ES-I3 (cell line): ENCODE measurements at regions not wholly inside any gene's neighbourhood (a gene's known extent, or its start where the extent isn't known, plus 50 kb on each side); places are given as distances from the start of the nearest gene placed in this dataset.
A peak's percentile ranks its signal among the peaks of the same experiment; 100 is the strongest.

Experiments
- H3K36me3 ChIP-seq: 2 replicates; pipeline ENCODE4 v1.6.1; 2013; ENCODE audit warnings: mild to moderate bottlenecking, low read length, control low read depth, moderate library complexity; ENCODE audit not compliant: insufficient read depth
- H3K4me1 ChIP-seq: 2 replicates; pipeline ENCODE4 v1.6.1; 2013; ENCODE audit warnings: mild to moderate bottlenecking, control low read depth, low read length; ENCODE audit not compliant: insufficient read depth
- H3K9ac ChIP-seq: 2 replicates; pipeline ENCODE4 v1.6.1; 2013; ENCODE audit warnings: low read depth, mild to moderate bottlenecking, low read length, moderate library complexity
- H3K9me3 ChIP-seq: 2 replicates; pipeline ENCODE4 v1.6.1; 2013; ENCODE audit warnings: mild to moderate bottlenecking, low read length, moderate library complexity; ENCODE audit not compliant: control insufficient read depth, insufficient read depth

DNA sequence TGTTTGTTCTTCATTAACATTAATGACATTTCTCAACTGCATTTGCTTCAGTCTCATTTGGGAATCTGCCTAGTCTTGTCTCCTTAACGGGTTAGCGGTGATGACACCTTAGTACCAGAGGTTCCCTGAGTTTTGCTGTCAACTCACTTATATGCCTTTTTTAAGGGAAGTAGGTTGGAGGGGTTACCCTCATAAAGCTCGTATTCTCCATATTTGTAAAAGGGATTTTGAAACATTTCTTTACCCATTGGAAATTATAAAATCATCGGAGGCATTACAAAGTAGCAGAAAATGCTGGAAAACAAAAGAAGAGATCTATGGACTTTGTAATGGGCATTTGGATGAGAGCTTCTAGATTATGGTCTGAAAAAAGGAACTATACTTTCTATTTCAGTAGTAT lies 88.7 kb upstream of the PRDM1 start:
- Histone ChIP-seq H3K4me1 (peaks cover 6% of the 10 kb centered on the region; the same call in 1 of the 2 replicates), H3K9me3 (no peaks in the 10 kb centered on the region), H3K9ac (no peak overlapping the region), H3K36me3 (no peaks in the 10 kb centered on the region)

DNA sequence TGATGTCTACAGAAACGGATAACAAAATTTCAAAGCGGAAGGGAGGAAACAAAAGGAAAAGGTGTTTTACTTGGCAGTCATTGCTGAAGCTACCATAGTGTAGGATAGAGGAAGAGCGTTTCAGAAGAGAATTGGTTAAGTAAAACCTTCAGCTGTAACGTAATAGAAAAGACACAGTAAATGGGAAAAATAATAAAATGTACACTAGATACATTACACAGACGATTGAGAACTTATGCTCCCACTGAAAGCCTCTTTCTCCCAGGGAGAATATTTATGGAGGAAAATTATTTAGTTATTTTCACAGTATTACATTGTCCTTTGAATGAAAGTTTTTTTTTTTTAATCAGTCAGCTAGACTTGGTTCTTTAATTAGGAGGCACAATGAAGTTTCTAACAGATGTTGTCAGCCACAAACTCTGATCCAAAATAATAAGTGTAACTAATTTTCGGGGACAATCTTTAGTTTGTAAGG lies 90.7 kb upstream of the PRDM1 start:
- no peaks in the 10 kb centered on the region for H3K9me3 ChIP-seq
- H3K9ac ChIP-seq: peak overlapping the region; percentile 69; the same call in 1 of the 2 replicates

DNA sequence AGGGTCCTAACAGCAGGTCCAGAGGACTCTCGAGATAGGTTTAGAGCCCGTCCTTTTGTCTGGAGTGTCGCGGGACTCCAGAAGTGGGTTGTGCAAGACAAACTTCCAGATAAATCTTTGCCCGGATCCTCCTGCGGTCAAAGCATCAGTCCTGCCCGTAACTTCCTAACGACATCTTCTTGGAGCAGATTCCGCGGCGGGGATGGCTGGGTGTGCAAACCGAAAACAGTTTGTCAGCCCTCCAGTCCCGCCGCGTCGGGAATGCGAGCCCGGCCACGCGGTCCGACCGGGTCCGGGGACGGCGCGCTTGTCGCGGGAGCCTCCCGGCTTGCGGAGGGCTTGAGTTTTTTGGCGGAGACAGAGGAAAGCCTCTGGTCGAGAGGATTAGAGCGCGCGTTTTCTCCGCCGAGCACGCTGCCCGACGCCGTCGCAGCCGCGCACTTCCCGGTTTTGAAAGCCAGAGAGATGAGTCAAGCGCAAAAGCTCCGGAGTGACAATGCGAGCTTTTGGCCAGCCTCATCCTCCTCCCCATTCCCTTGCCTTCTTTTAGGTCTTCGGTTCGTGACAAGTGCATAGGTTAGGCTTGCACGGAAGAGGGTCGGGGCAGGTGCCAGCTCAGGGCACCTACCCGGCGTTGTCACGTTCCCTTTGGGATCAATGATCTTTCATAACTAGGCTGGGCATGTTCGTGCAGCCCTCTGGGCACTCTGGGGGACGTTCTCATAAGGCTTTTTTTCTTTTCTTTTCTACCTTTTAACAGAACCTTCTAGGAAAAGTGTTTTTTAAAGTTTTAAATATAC lies 91.3 kb upstream of the PRDM1 start:
- H3K36me3 ChIP-seq: no peaks in the 10 kb centered on the region
- no peaks in the 10 kb centered on the region for H3K9me3 ChIP-seq
- peak overlapping the region; percentile 69 for H3K9ac ChIP-seq
- peaks cover 5% of the 10 kb centered on the region for H3K4me1 ChIP-seq

More for the DNA sequence above, 90.7 kb upstream of the PRDM1 start:
- H3K36me3 ChIP-seq: no peaks in the 10 kb centered on the region
- no peaks in the 10 kb centered on the region; the same call in 1 of the 2 replicates for H3K4me1 ChIP-seq

DNA sequence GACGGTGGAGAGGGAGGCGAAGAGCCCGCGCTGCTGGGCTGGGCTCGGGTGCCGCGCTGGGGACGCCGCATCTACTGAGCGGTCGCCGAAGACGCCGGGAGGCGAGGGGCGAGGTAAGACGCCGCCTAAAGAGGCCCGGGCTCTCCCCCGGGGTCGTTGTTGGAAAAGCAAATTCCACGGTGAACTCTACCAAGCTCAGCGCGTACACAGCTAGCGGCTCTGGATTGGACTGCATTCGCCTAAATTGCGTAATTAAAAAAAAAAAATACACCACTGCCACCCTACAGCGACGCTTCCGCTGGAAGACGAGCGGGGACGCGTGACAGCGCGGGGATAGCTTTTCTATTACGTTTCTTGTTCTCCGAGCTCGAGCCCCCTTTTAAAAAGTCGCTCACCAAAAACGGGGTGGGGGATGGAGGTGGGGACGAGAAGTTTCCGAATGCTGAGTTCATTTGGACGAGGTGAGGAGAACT lies 92.0 kb upstream of the PRDM1 start:
- peaks cover 8% of the 10 kb centered on the region for H3K4me1 ChIP-seq
- H3K9ac ChIP-seq: peak overlapping the region; percentile 69
- no peaks in the 10 kb centered on the region for H3K9me3 ChIP-seq
- no peaks in the 10 kb centered on the region for H3K36me3 ChIP-seq

DNA sequence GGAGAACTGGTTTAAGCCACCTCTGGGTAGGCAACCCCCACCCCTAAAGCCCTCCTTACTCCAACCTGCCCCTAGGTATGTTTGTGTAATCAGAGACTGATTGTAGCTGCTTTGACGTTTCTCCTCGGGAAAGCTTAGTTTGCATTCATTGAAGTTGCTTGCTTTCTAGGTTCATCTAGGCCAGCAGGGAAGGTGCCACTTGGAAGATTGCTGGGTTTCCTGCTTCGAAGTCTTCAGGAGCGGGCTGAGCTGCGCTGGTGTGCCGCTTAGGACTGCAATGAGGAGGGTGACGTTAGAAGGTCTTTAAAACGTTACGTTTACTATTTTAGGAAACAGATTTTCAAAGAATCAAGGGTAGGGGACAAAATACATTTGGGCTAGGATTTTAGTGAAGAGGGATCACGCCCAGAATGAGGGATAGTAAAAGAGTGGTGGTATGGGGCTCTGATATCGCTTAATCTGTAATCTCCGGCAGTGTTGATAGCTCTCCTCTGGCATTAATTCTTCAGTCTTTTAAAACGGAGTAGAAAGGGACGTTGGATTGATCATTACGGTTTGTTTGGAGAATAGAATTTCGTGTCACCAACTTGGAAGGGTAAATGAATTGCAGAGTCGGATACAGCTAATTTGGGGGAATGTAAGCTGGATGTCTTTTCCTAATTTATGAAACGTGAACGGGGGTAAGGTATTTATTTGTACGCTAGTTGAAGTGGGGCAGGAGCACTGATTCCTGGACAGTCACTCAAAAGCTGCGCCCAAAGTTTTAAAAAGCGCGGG lies 92.6 kb upstream of the PRDM1 start:
- peak overlapping the region; percentile 69; the same call in 1 of the 2 replicates for H3K9ac ChIP-seq
- peaks cover 8% of the 10 kb centered on the region for H3K4me1 ChIP-seq
- no peaks in the 10 kb centered on the region for H3K36me3 ChIP-seq
- no peaks in the 10 kb centered on the region for H3K9me3 ChIP-seq

DNA sequence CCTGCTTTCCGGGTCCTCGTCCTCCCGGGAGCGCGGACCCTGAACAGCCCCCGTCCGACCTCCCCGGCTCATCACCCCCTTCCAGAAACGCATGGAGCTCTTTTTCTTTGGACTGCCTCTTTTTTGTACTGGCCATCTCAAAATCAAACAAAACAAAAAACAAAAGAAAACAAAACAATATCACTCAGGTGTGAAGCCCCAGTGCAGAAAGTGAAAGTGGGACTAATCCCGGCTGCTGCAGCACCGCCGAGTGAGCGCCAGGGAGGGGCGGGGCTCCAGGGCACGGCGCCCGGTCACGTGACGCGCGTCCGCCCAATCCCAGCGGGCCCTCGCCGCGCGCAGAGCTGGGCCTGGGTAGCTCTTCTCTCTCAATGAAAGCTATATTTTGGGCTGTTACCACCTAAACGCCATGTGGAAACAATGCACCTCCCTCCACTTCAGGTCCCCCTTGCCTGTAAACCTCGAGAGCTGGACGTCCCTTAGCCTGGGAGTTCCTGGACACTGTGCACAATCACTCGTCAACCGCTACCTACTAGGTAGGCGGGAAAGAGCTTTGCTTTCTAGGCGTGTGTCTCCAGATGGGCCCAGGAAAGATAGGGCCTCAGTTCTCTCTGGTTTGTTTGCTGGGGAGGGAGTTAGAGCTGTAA lies 93.7 kb upstream of the PRDM1 start:
- Histone ChIP-seq H3K4me1 (peaks cover 8% of the 10 kb centered on the region), H3K9me3 (no peaks in the 10 kb centered on the region), H3K9ac (peak overlapping the region; percentile 69; the same call in 1 of the 2 replicates), H3K36me3 (no peaks in the 10 kb centered on the region)

DNA sequence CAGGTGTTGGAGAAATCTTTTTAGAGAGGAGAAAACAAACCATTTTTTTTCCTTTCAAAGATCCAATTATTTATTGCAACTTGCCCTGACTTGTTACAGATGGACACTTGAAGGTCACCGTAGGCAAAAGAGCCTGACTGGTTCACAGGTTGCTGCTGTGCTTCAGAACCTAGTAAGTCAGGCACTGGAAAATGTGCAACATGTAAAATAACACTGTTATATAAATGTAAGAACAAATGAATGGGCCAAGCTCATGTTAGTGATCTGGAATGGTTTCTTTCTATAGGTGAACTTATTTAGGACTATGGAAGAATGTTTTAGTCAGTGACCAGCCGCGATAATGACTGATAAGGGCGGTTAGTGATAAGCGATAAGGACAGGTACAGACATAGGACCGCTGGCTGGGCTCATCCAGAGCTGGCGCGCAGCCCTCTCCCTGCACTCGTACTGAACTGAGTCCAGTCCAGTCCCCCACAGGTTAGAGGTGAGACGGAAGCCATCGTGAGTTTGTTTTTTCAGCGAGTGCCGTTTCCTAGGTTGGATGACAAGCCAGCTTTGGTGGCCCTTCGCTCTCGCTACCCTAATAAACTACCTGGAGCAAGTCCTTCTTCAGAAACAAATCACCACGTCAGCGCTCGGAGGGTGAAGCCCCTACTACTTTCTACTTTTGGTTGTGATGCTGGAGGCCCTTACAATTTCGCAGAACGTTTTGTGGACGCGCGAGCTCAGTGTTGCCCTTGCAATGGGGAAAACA lies 94.4 kb upstream of the PRDM1 start:
- Histone ChIP-seq H3K4me1 (peaks cover 8% of the 10 kb centered on the region; the same call in 1 of the 2 replicates), H3K9ac (peak overlapping the region; percentile 69; the same call in 1 of the 2 replicates)

DNA sequence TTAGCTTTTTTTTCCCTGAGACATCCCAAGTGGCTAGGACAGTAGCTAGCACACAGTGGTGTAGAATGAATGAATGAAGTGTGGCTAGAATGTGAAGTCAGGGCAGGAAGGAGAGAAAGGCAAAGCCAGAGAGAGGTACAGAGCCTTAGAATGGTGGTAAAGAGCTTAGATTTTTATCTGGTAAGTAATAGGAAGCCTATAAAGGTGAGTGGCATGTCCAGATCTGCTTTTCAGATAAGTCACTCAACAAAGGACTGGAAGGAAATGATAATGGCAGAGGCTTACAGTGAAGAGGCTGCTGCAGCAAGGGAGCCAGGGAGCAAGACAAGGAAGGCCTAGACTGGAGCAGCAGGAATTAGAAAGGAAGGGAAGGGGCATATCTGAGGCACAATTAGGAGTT lies 96.0 kb upstream of the PRDM1 start:
- Histone ChIP-seq H3K9ac (no peak overlapping the region), H3K4me1 (peaks cover 8% of the 10 kb centered on the region; the same call in 1 of the 2 replicates), H3K36me3 (no peaks in the 10 kb centered on the region), H3K9me3 (no peaks in the 10 kb centered on the region)

More for the DNA sequence above, 94.4 kb upstream of the PRDM1 start:
- H3K36me3 ChIP-seq: no peaks in the 10 kb centered on the region
- H3K9me3 ChIP-seq: no peaks in the 10 kb centered on the region

DNA sequence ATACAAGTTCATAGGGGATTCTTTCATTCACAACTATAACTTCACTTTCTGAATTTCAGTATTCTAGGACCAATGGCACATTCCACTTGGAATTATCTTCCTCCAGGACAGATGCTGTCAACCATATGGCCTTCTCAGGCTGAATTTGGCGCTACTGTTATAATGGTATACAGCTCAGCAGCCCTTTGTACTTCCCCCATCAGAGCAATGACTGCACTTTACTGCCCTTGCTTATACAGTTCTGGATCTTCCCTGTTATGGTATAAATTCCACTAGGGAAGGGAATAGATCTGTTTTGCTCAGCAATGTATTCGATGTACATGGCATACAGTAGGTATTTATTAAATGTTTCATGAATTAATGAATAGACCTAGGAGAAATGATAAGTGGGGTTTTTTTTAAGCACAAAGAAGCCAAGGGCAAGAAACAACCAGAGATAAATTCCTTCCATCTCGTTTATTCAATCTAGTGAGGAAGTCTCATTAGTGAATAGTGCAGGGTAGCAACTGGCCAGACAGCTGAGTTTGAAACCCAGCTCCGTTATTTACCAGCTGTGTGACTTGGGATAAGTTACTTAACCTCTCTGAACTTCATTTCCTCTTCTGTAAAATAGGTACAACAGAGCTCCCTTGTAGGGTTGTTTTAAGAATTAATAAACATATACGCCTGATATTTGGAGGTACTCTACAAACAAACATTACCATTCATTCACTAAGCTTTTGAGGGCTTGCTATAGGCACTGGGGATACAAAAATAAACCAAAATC lies 97.1 kb upstream of the PRDM1 start:
- Histone ChIP-seq H3K9ac (no peak overlapping the region), H3K36me3 (no peaks in the 10 kb centered on the region), H3K9me3 (no peaks in the 10 kb centered on the region), H3K4me1 (peaks cover 8% of the 10 kb centered on the region; the same call in 1 of the 2 replicates)

DNA sequence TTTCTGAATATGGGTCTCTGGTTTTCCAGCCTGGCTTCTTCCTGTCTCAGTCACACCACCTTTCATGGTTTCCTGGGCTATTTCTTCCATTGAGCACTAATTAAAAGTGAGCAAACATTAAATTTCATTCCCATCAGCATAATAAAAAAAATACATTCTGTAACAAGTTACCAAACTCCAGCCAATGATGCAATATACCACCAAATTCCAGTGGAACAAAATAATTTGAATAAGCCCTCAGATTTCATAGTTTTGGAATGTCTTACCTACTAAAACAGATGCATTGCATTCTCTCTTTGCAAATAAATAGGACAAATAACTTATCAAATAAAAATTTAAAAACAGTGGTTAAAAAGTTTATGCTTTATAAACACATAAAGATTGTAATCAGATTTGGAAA lies 97.8 kb upstream of the PRDM1 start:
- Histone ChIP-seq H3K36me3 (no peaks in the 10 kb centered on the region), H3K9ac (no peak overlapping the region), H3K4me1 (peaks cover 8% of the 10 kb centered on the region; the same call in 1 of the 2 replicates), H3K9me3 (no peaks in the 10 kb centered on the region)

DNA sequence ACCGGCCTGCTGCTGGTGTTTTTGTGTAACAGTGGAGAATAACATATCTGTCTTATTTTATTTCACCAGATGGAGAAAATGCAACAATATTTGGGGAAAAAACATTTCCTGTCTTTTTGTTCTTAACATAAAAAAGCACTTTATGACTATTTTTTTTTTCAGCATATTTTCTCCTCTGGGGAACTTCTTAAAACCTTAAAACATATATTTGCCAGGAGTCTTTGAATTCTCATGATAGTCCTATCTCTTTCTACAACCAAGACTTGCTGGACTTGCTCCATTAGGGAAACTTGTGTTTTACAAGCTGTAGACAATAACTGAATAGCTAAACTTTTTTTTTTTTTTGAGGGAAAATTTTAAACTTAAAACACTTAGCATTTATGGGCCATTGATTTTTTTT lies 98.6 kb upstream of the PRDM1 start:
- Histone ChIP-seq H3K9ac (no peak overlapping the region), H3K9me3 (no peaks in the 10 kb centered on the region), H3K4me1 (peaks cover 8% of the 10 kb centered on the region; the same call in 1 of the 2 replicates), H3K36me3 (no peaks in the 10 kb centered on the region)

DNA sequence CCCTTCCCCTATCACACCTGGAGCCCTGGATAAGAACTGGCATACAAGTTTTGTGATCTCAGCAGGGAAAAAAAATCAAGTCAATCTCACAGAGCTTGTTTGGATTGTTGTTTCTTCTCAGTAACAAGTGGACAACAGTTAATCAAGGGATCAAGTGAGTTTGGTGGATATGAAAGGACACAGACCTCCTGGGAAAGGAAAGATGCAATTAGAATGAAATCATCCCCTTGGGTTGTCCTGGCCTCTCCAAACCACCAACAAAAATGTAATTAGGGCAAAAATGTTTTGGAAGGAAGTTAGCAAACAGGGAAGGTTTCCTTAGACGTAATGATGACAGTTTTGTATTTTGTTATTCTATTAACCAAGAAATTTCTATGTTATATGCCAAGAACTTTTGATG lies 99.1 kb upstream of the PRDM1 start:
- Histone ChIP-seq H3K9me3 (no peaks in the 10 kb centered on the region), H3K4me1 (peaks cover 8% of the 10 kb centered on the region; the same call in 1 of the 2 replicates), H3K9ac (no peak overlapping the region), H3K36me3 (no peaks in the 10 kb centered on the region)
